ENCODE measurements at regions not wholly inside any gene's neighbourhood (a gene's known extent, or its start where the extent isn't known, plus 50 kb on each side); places are given as distances from the start of the nearest gene placed in this dataset.

GRCh38 chr20:58056921-58057686 is 171.3 kb downstream of the ANKRD60 start:
- Histone ChIP-seq H3K27me3 (ENCODE audit: insufficient read depth, poor library complexity, severe bottlenecking) (no peaks in the 10 kb centered on the region), H3K4me1 (ENCODE audit: insufficient read depth, poor library complexity, severe bottlenecking) (no peaks in the 10 kb centered on the region), H3K36me3 (ENCODE audit: low read depth) (no peaks in the 10 kb centered on the region), H3K4me3 (ENCODE audit: severe bottlenecking) (no peak overlapping the region), H3K27ac (ENCODE audit: poor library complexity, severe bottlenecking) (no peak overlapping the region), H3K9me3 (ENCODE audit: severe bottlenecking) (peaks cover 3% of the 10 kb centered on the region)
- ATAC-seq (ENCODE audit: low read depth) = no peak
- DNase-seq (ENCODE audit: low spot score) = no peak
- TF ChIP-seq CTCF (IDR thresholded peaks at IDR 0.05; ENCODE audit: poor library complexity, severe bottlenecking) = no peak

DNA sequence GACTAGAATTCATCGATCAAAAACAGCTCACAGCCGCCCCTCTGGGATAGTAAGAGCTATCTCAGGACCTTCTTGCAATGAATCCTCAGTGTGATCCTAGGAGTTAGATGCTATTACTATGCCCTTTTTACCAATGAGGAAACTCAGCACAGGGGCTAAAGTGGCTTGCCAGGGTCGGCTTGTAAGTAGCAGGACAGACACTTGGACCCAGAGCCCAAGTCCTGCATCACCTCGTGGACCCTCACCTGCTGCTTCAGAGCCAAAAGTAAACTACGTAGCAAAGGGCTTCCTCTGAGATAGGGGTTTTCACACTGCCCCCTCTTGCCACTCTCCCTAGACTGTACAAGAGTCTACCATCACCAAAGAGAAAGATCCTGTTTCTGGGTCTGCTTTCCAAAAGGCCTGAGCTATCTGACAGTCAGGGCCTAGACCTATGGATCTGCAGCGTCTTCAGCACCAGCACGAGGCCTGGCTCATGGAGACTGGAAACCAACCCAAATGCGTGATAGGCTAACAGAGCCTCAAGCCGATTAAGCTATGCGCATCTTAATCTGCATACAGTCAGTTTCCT is 172.3 kb downstream of the ANKRD60 start:
- no peaks in the 10 kb centered on the region for H3K36me3 ChIP-seq (ENCODE audit: low read depth)

DNA sequence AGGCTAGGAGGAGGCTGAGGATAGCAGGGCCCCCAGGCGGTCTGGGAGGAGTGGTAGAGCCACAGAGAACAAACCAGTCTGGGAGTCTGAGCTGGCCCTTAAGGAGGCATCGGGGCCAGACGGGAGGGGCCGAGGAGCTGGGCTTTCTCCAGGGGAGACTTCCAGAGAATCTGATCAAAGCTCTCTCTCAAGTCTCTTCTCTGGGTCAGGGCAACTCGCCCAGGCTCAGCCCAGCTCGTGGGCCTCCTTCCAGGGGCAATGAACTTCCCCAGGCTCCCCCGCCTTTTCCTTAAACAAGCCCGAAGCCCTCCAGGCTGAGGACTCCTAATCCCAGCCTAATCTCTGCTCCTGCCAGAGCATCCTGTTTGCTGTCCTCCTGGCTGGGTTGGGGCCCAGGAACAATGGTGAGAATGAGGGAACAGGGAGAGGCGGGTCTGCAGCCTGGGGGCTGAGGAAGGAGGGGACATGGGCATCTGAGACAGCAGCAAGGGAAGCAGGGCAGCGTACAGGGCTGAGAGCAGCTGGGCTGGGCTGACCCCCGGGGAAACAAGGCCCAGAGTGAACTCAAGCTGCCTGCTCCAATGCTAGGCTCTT is 173.6 kb downstream of the ANKRD60 start:
- H3K4me1 ChIP-seq (ENCODE audit: insufficient read depth, poor library complexity, severe bottlenecking) = no peaks in the 10 kb centered on the region
- H3K27me3 ChIP-seq (ENCODE audit: insufficient read depth, poor library complexity, severe bottlenecking) = peaks cover 8% of the 10 kb centered on the region
- H3K4me3 ChIP-seq (ENCODE audit: severe bottlenecking) = no peak overlapping the region
- H3K36me3 ChIP-seq (ENCODE audit: low read depth) = no peaks in the 10 kb centered on the region
- H3K27ac ChIP-seq (ENCODE audit: poor library complexity, severe bottlenecking) = no peak overlapping the region
- ATAC-seq (ENCODE audit: low read depth) = peak; percentile 48; the same call in 2 of the 3 replicates
- TF ChIP-seq CTCF (IDR thresholded peaks at IDR 0.05; ENCODE audit: poor library complexity, severe bottlenecking) = no peak
- H3K9me3 ChIP-seq (ENCODE audit: severe bottlenecking) = peaks cover 7% of the 10 kb centered on the region
- no peak for DNase-seq (ENCODE audit: low spot score)

More for the DNA sequence above, 172.3 kb downstream of the ANKRD60 start:
- Histone ChIP-seq H3K4me1 (ENCODE audit: insufficient read depth, poor library complexity, severe bottlenecking) (no peaks in the 10 kb centered on the region), H3K27me3 (ENCODE audit: insufficient read depth, poor library complexity, severe bottlenecking) (peaks cover 2% of the 10 kb centered on the region), H3K9me3 (ENCODE audit: severe bottlenecking) (peaks cover 8% of the 10 kb centered on the region), H3K4me3 (ENCODE audit: severe bottlenecking) (no peak overlapping the region), H3K27ac (ENCODE audit: poor library complexity, severe bottlenecking) (no peak overlapping the region)
- TF ChIP-seq CTCF (IDR thresholded peaks at IDR 0.05; ENCODE audit: poor library complexity, severe bottlenecking) = no peak
- DNase-seq (ENCODE audit: low spot score) = no peak
- no peak for ATAC-seq (ENCODE audit: low read depth)

DNA sequence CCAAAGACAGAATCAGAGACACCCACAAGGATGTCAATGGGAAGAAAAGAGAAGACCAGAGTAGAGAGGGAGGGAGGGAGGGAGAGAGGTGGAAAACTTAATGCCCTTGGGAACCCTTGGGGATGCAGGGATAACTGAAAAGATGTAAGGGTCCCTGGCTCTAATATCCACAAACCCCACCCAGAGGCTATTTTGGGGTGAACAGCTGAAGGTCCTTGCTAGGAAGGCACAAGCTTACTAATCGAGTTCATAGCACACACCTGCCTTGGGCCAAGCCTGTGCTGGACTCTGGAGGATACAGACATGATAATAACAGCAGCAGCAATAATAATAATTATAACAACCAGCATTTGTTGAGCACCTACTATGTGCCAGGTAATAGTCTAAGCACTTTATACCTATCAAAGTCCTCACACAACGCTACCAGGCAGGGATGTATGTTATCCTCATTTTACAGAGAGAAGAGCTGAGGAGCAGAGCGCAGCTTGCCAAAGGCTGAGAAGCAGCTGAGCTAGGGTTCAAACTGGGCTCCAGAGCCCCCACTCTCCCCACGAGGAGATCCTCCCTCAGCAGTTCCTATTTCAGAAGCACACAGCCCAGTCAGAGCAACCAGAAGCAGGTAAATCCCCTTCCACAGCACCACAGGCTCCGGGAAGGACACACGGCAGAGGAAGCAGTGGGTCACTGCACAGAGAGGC is 174.2 kb downstream of the ANKRD60 start:
- Histone ChIP-seq H3K27me3 (ENCODE audit: insufficient read depth, poor library complexity, severe bottlenecking) (peaks cover 9% of the 10 kb centered on the region), H3K27ac (ENCODE audit: poor library complexity, severe bottlenecking) (no peak overlapping the region), H3K9me3 (ENCODE audit: severe bottlenecking) (peaks cover 7% of the 10 kb centered on the region), H3K36me3 (ENCODE audit: low read depth) (no peaks in the 10 kb centered on the region), H3K4me1 (ENCODE audit: insufficient read depth, poor library complexity, severe bottlenecking) (no peaks in the 10 kb centered on the region), H3K4me3 (ENCODE audit: severe bottlenecking) (no peak overlapping the region)
- TF ChIP-seq CTCF (IDR thresholded peaks at IDR 0.05; ENCODE audit: poor library complexity, severe bottlenecking) = no peak
- ATAC-seq (ENCODE audit: low read depth) = no peak
- no peak for DNase-seq (ENCODE audit: low spot score)

Measured in RWPE2 (cell line).